ENCODE measurements at regions not wholly inside any gene's neighbourhood (a gene's known extent, or its start where the extent isn't known, plus 50 kb on each side); places are given as distances from the start of the nearest gene placed in this dataset. TPM values are rescaled to one million over a fixed set of nuclear protein-coding genes. Genes with fewer than 3 reads are reported as not detected.

GRCh38 chr2:154911729-154912128, 213.2 kb downstream of the KCNJ3 start:
- no peaks in the 10 kb centered on the region for H3K4me1 ChIP-seq (ENCODE audit: insufficient read depth)
- H3K4me3 ChIP-seq (ENCODE audit: low read depth, low read length): no peak overlapping the region
- DNase-seq (ENCODE audit: extremely low spot score): no peak
- no peak overlapping the region for H3K27ac ChIP-seq (ENCODE audit: low read depth)
- no peaks in the 10 kb centered on the region for H3K36me3 ChIP-seq (ENCODE audit: insufficient read depth)

GRCh38 chr2:154910701-154911100, 212.2 kb downstream of the KCNJ3 start:
- WGBS: 84% methylated on average over 1 of the region's 1 CpG
- no peak for DNase-seq (ENCODE audit: extremely low spot score)
- H3K4me1 ChIP-seq (ENCODE audit: insufficient read depth): no peaks in the 10 kb centered on the region

GRCh38 chr2:154908327-154908726, 209.8 kb downstream of the KCNJ3 start:
- Histone ChIP-seq H3K4me1 (ENCODE audit: insufficient read depth) (no peaks in the 10 kb centered on the region), H3K4me3 (ENCODE audit: low read depth, low read length) (no peak overlapping the region), H3K27ac (ENCODE audit: low read depth) (no peak overlapping the region), H3K36me3 (ENCODE audit: insufficient read depth) (no peaks in the 10 kb centered on the region)
- WGBS: 86% methylated on average over 4 of the region's 4 CpGs
- no peak for DNase-seq (ENCODE audit: extremely low spot score)

More at GRCh38 chr2:154910701-154911100, 212.2 kb downstream of the KCNJ3 start:
- H3K4me3 ChIP-seq (ENCODE audit: low read depth, low read length): no peak overlapping the region
- H3K27ac ChIP-seq (ENCODE audit: low read depth): no peak overlapping the region
- H3K36me3 ChIP-seq (ENCODE audit: insufficient read depth): no peaks in the 10 kb centered on the region

Small RNAs in the stretch of these regions (small RNA-seq; reads per million reads assigned to genes)
- gene MTCO1P45 (not detected), gene RNU6-1001P (not detected), gene RNU6-546P (not detected)
